Adrenal gland (tissue), 9 donors: ENCODE measurements at regions not wholly inside any gene's neighbourhood (a gene's known extent, or its start where the extent isn't known, plus 50 kb on each side); places are given as distances from the start of the nearest gene placed in this dataset.
"Not testable (repeated sequence)": the region's sequence is repeated elsewhere in the genome, so short reads cannot be mapped to it uniquely, and the experiment has no call there.

Source experiments
- DNase-seq, 7 donors: peaks; one replicate each; pipeline ENCODE4 v3.0.0-alpha.2; 2019 to 2020
- H3K27ac ChIP-seq, 5 donors: fragments of 200-600 bp; sonication (generic) in 4 of 5; 1 replicate in 3 of 5; 2 replicates in 2 of 5; pipeline versions ENCODE4 v1.5.1 to v1.8.0; 2016 to 2020; ENCODE audit warnings: mild to moderate bottlenecking in 1 of 5
- H3K27me3 ChIP-seq: fragments of 200-600 bp; 2 replicates; pipeline ENCODE4 v1.8.0; 2021
- H3K36me3 ChIP-seq, 2 donors: fragments of 200-600 bp; replicated peaks in 1 of 2; 1 replicate in 1 of 2; 2 replicates in 1 of 2; pipeline versions ENCODE4 v1.5.1 to v1.8.0; 2018 to 2022
- H3K4me1 ChIP-seq, 2 donors: fragments of 200-600 bp; replicated peaks in 1 of 2; 1 replicate in 1 of 2; 2 replicates in 1 of 2; pipeline versions ENCODE4 v1.5.1 to v1.8.0; 2018 to 2021
- H3K4me3 ChIP-seq, 4 donors: fragments of 200-600 bp; sonication (generic) in 3 of 4; one replicate each; pipeline ENCODE4 v1.5.1; 2016 to 2018
- H3K9me3 ChIP-seq, 3 donors: fragments of 200-600 bp; sonication (generic) in 1 of 3; replicated peaks in 1 of 3; 1 replicate in 2 of 3; 2 replicates in 1 of 3; pipeline versions ENCODE4 v1.5.1 to v1.8.0; 2016 to 2021
- CTCF ChIP-seq, 6 experiments: fragments of 450-650 bp in 4 of 6; fragments of 200-600 bp in 2 of 6; sonication (generic) in 1 of 6; IDR thresholded peaks; 1 replicate in 5 of 6; 2 replicates in 1 of 6; pipeline versions ENCODE4 v1.5.1 to v1.8.0; 2016 to 2021; ENCODE audit warnings: antibody characterized with exemption in 6 of 6, mild to moderate bottlenecking in 2 of 6, moderate library complexity in 1 of 6
- POLR2A ChIP-seq, 2 donors: fragments of 450-650 bp; IDR thresholded peaks; one replicate each; pipeline ENCODE4 v1.6.1; 2017; ENCODE audit warnings: antibody characterized with exemption in 2 of 2, mild to moderate bottlenecking in 2 of 2, moderate library complexity in 1 of 2
- WGBS, 4 donors: extraction: QIAGEN DNeasy Blood & Tissue Kit in 2 of 4; methylation state at CpG; one replicate each; pipeline versions ENCODE4 v1.1.5 to v1.1.7; 2013 to 2017; 5-methylcytosine and 5-hydroxymethylcytosine counted together
- intact Hi-C, 2 donors: fragments of 100-400 bp; cut with DNase I; formaldehyde crosslinking; loops; one replicate each; pipeline versions ENCODE4 v1.14.1 to v1.15.0; 2022 to 2023
- donor health status: healthy with polysubstance abuse.
- donor health status: Bipolar disorder and iron deficiency.
- donor health status: DM: yes; HTN: yes; CAD: no.
- donor health status: DM: no; HTN: no; CAD: no.
- donor health status: DM: no; HTN: no; CAD: no.

- WGBS, 4 donors, result 74 to 84% (median 82%) methylated on average over 5 of the region's 5 CpGs
- intact Hi-C loops, result no loop called here
- H3K27me3 ChIP-seq, result no peaks in the 10 kb centered on the region
- H3K4me3 ChIP-seq, result no peak overlapping the region
- no peak overlapping the region for H3K27ac ChIP-seq
- H3K9me3 ChIP-seq, result no peaks in the 10 kb centered on the region
- no peaks in the 10 kb centered on the region for H3K4me1 ChIP-seq
- DNase-seq, result no peak
- no peaks in the 10 kb centered on the region for H3K36me3 ChIP-seq
- TF ChIP-seq POLR2A (IDR thresholded peaks at IDR 0.05), result no peak
- no peak for TF ChIP-seq CTCF (IDR thresholded peaks at IDR 0.05)
Observed at GRCh38 chr13:74243637-74244526, 109.7 kb upstream of the KLF12 start.

- H3K4me1 ChIP-seq, H3K36me3 ChIP-seq, intact Hi-C loops, DNase-seq, H3K27ac ChIP-seq, H3K27me3 ChIP-seq, H3K4me3 ChIP-seq, H3K9me3 ChIP-seq: not testable (repeated sequence)
- WGBS, 4 donors, result 88 to 91% (median 88%) methylated on average over 5 to 18 of the region's 19 CpGs; no CpG with 5 or more reads in 1 of the 4 donors
Observed at GRCh38 chr13:74241343-74241742, 107.1 kb upstream of the KLF12 start.

GRCh38 chr13:74230984-74231501 is 96.8 kb upstream of the KLF12 start:
- no peaks in the 10 kb centered on the region for H3K9me3 ChIP-seq
- H3K27me3 ChIP-seq, result no peaks in the 10 kb centered on the region
- WGBS, 4 donors, result 80 to 91% (median 85%) methylated on average over 4 of the region's 4 CpGs
- H3K4me1 ChIP-seq, result no peaks in the 10 kb centered on the region
- intact Hi-C loops, result no loop called here
- H3K27ac ChIP-seq, result no peak overlapping the region
- H3K36me3 ChIP-seq, result no peaks in the 10 kb centered on the region
- no peak for DNase-seq
- TF ChIP-seq CTCF (IDR thresholded peaks at IDR 0.05), result no peak
- no peak for TF ChIP-seq POLR2A (IDR thresholded peaks at IDR 0.05)
- no peak overlapping the region for H3K4me3 ChIP-seq

GRCh38 chr13:74229242-74229641 is 95.0 kb upstream of the KLF12 start:
- Histone ChIP-seq H3K9me3 (no peaks in the 10 kb centered on the region), H3K36me3 (no peaks in the 10 kb centered on the region), H3K4me3 (no peak overlapping the region), H3K4me1 (no peaks in the 10 kb centered on the region), H3K27ac (no peak overlapping the region), H3K27me3 (no peaks in the 10 kb centered on the region)
- intact Hi-C loops, result no loop called here
- 68 to 76% (median 70%) methylated on average over 4 of the region's 4 CpGs for WGBS, 4 donors
- TF ChIP-seq CTCF (IDR thresholded peaks at IDR 0.05) (no peak), POLR2A (IDR thresholded peaks at IDR 0.05) (no peak)
- DNase-seq, result no peak
